HG03139 (cell line): ENCODE measurements at regions not wholly inside any gene's neighbourhood (a gene's known extent, or its start where the extent isn't known, plus 50 kb on each side); places are given as distances from the start of the nearest gene placed in this dataset.

ENCODE experiments used
- ATAC-seq: cut with Tn5 transposase; IDR thresholded peaks from one replicate; pipeline ENCODE4 v1.9.1; 2021; ENCODE audit not compliant: unreplicated experiment

GRCh38 chr6:22017766-22018165, 279.1 kb downstream of the PRL start:
- no peak for ATAC-seq

- ATAC-seq = no peak
Measured at GRCh38 chr6:22019857-22020256, 277.0 kb downstream of the PRL start.

- ATAC-seq = no peak
Measured at GRCh38 chr6:22020299-22021003, 276.4 kb downstream of the PRL start.

GRCh38 chr6:22021966-22022365, 274.9 kb downstream of the PRL start:
- ATAC-seq = no peak

GRCh38 chr6:22023937-22024336, 272.9 kb downstream of the PRL start:
- no peak for ATAC-seq

DNA sequence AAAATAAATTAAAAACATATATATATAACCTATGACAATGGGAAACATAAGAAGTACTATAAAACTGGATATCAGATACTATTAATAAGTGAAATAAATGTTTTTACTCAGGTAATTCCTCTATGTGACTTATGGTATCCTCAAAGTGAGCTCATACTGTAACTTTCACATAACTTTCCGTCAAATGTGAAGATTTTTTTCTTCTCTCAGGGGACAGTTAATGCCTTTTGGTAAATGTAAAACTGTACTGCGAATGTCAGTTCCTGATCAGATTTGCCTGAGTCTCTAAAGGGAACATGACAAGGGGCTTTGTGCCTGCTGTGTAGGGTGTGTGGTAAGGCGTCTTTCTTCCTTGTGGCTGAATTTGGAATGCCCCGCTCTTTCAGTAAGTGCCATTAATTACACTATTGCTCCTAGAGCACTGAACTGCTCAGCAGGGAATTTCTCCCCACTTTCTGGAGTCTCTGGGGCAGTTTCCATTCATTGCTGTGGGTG, 271.8 kb downstream of the PRL start:
- ATAC-seq = peak; percentile 24

DNA sequence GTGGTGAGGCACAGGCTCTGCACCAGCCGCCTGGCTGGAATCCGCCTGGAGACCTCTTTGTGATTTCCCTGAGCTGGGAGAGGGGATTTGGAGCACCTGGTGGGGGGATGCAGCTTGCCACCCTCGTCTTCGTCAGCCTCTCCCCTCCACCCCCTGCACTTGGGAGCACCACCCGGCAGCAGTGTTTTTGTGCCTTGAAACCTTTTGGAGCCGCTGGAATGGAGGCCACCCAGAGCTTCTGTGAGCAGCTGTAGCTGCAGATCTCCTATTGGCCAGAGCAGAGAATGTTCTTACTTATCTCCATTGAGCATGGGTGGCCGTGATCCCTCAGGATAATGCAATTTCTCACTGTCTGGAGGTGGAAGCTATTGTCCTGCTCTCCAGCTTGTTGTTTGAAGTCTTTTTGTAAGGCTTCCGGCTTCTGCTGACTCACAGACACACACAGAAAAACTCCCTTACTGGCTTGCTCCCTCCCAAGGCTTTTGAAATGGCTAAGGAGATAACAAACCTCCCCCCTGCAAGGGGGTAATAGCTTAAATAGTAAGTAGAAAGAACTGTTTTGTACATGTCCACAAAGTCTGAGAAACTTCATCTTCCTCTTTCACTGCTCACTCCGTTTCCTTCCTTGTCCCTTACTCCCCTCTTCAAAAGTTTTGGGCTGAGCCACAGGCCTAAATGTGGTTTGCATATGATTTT, 271.2 kb downstream of the PRL start:
- ATAC-seq = peak; percentile 47

DNA sequence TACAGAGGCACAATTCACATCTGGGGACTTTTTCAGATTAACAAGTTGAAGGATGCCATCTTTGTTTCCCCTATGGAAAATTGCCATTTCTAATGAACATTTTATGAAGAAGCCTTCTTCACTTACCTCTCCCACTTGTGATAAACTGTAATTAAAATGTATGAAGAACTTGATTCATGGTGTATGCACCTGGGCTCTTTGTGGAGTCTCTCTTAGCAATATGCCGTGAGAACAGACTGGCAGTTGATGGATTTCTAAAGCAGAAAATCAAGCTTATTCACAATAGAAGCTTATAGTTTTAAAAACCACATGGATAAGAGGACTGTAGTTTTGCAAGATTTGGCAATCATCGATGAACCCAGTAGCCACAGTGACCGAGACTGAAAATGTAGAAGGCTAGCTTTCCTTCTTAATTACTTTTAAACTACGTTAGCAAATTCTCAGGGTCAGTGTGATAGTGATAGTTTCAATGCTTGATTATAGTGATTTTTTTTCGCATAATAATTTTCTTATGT, 270.6 kb downstream of the PRL start:
- peak; percentile 14 for ATAC-seq

GRCh38 chr6:22027040-22027725, 269.7 kb downstream of the PRL start:
- no peak for ATAC-seq

GRCh38 chr6:22028403-22029090, 268.3 kb downstream of the PRL start:
- no peak for ATAC-seq

GRCh38 chr6:22029171-22029570, 267.7 kb downstream of the PRL start:
- no peak for ATAC-seq

GRCh38 chr6:22030730-22031619, 265.9 kb downstream of the PRL start:
- ATAC-seq = no peak

- no peak for ATAC-seq
Measured at GRCh38 chr6:22035690-22036089, 261.1 kb downstream of the PRL start.

- no peak for ATAC-seq
Measured at GRCh38 chr6:22036275-22036674, 260.6 kb downstream of the PRL start.

GRCh38 chr6:22036699-22037098, 260.1 kb downstream of the PRL start:
- ATAC-seq = no peak

DNA sequence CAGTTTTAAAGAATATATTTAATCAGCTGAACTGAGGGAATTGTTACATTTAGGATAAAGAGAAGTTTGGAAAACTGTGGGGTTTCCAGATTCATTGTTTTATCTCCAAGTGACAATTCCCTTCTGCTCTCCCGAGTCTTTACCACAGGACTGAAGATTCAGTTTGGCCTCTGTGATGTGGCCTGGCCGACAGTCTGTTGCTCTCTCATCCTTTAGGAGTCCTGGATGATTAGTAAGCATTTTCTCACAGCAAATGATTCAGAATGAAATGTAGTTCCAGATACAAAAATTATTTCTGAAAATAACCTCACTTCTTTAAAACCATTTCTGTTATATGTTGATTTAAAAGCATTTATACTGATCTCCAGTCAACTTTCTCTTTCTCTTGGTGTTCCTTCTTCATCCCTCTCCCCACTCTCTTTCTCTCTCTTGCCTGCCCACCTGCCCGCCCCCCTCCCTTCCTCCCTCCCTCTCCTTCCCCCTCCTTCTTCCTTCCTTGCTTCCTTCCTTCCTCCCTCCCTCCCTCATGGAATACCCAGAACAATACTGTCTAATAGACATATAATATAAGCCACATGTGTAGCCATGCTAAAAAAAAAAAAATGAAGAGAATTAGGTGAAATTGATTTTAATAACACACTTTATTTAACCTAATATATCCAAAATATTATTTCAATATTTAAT, 254.9 kb downstream of the PRL start:
- no peak for ATAC-seq

GRCh38 chr6:22042706-22043105, 254.1 kb downstream of the PRL start:
- no peak for ATAC-seq

DNA sequence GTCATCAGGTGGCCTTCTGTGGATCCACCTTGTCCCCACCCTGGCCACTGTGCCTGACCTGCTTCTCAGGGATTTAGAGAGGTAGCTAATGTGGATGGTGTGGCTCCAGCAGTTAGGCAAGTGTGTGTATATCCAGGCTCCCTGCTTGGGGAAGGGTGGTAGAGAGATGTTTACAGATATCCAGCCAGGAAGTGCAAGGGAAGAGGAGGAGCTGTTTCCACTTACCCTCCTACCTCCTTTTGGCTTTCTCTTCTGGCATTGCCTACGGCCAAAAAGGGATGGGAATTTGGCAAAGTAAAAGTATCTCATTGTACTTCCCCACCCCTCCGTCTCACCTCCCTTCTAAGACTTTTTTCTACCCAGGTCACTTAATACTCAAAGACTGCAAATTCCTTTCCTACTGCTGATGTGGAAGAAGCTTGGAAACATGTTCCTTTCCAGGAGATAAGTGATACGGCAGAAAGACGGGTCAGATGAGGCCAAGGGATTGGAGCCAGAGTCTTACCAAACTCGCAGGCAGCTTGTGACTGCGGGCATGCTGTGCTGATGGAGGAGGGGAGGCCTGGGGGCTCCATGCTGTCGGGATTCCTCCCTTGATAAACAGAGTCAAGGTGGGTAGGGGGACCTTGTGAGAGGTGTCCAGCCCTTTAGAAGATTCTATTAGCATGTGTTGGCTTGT, 253.4 kb downstream of the PRL start:
- ATAC-seq = no peak
